ENCODE measurements at regions not wholly inside any gene's neighbourhood (a gene's known extent, or its start where the extent isn't known, plus 50 kb on each side); places are given as distances from the start of the nearest gene placed in this dataset.

DNA sequence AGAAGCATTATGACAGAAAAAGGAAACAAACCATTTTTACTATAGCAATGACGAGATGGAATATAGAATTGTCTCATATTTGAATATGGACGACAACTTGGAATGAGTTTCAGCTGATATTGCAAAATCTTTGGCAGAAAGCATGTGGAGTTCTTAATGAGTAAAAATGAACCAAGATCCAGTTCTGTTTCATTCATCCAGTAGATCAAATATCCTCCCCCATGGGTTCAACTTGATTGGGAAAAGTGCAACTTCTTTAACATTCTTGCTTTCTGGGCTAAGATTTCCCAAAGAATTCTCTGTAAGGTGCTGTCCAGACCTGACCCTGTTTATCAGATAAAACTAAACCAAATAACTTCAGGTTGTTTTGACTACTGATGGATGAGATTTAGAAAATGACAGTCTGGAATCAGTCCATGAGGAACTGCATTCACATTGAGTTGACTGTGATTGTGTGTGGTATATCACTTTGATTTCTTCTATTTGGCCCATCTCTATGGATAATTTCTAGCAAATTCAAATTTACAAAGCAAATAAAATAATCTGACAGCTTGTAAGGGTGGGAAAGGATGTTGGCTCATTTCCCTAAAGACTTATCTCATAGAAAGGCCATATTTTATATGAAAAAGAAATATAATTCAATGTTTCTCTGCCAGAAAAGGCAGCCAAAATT is 267.4 kb downstream of the ADAMTS20 start (continued):
- TF ChIP-seq, protein P1, sequence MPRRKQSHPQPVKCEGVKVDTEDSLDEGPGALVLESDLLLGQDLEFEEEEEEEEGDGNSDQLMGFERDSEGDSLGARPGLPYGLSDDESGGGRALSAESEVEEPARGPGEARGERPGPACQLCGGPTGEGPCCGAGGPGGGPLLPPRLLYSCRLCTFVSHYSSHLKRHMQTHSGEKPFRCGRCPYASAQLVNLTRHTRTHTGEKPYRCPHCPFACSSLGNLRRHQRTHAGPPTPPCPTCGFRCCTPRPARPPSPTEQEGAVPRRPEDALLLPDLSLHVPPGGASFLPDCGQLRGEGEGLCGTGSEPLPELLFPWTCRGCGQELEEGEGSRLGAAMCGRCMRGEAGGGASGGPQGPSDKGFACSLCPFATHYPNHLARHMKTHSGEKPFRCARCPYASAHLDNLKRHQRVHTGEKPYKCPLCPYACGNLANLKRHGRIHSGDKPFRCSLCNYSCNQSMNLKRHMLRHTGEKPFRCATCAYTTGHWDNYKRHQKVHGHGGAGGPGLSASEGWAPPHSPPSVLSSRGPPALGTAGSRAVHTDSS (tag by site-specific recombination; IDR thresholded peaks at IDR 0.05): no peak

DNA sequence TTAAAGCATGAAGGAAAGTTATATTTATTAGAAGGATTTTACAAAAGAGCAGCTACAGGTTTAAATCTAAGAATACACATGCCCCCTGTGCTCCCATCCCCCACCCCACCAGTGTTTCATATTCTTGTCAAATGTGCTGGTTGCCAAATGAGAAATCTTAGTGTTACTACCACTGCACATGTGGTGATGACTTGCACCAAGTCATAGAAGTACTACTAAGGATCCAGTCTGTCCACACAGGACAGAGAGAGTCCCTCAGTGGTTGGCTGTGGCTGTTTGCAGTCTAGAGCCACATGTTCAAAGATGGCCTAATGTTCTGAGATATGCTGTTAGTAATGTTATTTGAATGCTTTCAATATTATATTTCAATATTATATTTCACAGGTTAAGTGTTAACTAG is 268.8 kb downstream of the ADAMTS20 start:
- ChIA-PET POLR2A (no interaction called here), CTCF (interaction anchor here (0.7 to 3.7 kb wide), 9 partner anchors 12 to 960 kb away, joined by 3 to 26 read pairs (median 4); no protein-coding TSS in a partner anchor)
- no peak overlapping the region for H3K27ac ChIP-seq (ENCODE audit: extremely low read depth, low read depth, low read length)
- H3K9me3 ChIP-seq (ENCODE audit: control insufficient read depth, insufficient read depth, low read depth, low read length): no peaks in the 10 kb centered on the region
- no peaks in the 10 kb centered on the region; the same call in 1 of the 2 replicates for H3K4me1 ChIP-seq (ENCODE audit: control insufficient read depth, insufficient read depth, low read length)
- no peaks in the 10 kb centered on the region for H3K36me3 ChIP-seq (ENCODE audit: control insufficient read depth in 2 of 2, insufficient read depth in 1 of 2, low read length in 2 of 2)
- TF ChIP-seq ZSCAN16 (tag by site-specific recombination; IDR thresholded peaks at IDR 0.05): no peak
- TF ChIP-seq HOXD13 (CRISPR knock-in tag; IDR thresholded peaks at IDR 0.05; ENCODE audit: borderline replicate concordance): no peak
- TF ChIP-seq ZNF785 (tag by site-specific recombination; IDR thresholded peaks at IDR 0.05): no peak
- TF ChIP-seq, protein P2, sequence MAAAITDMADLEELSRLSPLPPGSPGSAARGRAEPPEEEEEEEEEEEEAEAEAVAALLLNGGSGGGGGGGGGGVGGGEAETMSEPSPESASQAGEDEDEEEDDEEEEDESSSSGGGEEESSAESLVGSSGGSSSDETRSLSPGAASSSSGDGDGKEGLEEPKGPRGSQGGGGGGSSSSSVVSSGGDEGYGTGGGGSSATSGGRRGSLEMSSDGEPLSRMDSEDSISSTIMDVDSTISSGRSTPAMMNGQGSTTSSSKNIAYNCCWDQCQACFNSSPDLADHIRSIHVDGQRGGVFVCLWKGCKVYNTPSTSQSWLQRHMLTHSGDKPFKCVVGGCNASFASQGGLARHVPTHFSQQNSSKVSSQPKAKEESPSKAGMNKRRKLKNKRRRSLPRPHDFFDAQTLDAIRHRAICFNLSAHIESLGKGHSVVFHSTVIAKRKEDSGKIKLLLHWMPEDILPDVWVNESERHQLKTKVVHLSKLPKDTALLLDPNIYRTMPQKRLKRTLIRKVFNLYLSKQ (tag by site-specific recombination; IDR thresholded peaks at IDR 0.05; ENCODE audit: borderline replicate concordance): no peak
- TF ChIP-seq ZNF10 (tag by site-specific recombination; IDR thresholded peaks at IDR 0.05): no peak
- no peak overlapping the region for H3K4me3 ChIP-seq (ENCODE audit: low read depth, low read length)

DNA sequence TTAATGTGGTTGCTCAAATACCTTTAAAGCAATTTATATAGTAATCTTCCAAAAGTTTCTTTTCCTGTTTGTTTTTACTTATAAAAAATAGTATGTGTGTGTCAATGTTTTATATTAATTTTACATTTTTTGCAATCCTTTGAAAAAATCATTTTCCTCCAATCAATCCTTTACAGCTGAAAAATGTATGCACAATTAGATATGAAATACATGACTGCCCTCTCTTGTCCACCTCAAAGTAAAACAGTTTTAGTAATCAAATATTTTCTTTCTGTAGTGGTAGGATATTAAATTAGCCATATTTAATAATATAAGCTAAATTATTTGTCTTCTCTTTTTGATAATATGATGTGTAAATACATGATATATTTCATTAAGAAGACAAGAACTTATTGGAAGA is 269.9 kb downstream of the ADAMTS20 start:
- Histone ChIP-seq H3K27ac (ENCODE audit: extremely low read depth, low read depth, low read length) (no peak overlapping the region), H3K4me1 (ENCODE audit: control insufficient read depth, insufficient read depth, low read length) (no peaks in the 10 kb centered on the region; the same call in 1 of the 2 replicates), H3K36me3 (ENCODE audit: control insufficient read depth in 2 of 2, insufficient read depth in 1 of 2, low read length in 2 of 2) (no peaks in the 10 kb centered on the region), H3K4me3 (ENCODE audit: low read depth, low read length) (no peak overlapping the region), H3K9me3 (ENCODE audit: control insufficient read depth, insufficient read depth, low read depth, low read length) (no peaks in the 10 kb centered on the region)
- CTCF ChIA-PET: interaction anchor here (0.5 to 3.7 kb wide), 17 partner anchors 13 to 1150 kb away, joined by 3 to 26 read pairs (median 5); no protein-coding TSS in a partner anchor
- TF ChIP-seq ZNF837 (tag by site-specific recombination; IDR thresholded peaks at IDR 0.05) (no peak), PRDM1 (tag by site-specific recombination; IDR thresholded peaks at IDR 0.05) (no peak), ZNF654 (tag by site-specific recombination; IDR thresholded peaks at IDR 0.05; ENCODE audit: low read depth) (peak; percentile 69)
- TF ChIP-seq, protein P3, sequence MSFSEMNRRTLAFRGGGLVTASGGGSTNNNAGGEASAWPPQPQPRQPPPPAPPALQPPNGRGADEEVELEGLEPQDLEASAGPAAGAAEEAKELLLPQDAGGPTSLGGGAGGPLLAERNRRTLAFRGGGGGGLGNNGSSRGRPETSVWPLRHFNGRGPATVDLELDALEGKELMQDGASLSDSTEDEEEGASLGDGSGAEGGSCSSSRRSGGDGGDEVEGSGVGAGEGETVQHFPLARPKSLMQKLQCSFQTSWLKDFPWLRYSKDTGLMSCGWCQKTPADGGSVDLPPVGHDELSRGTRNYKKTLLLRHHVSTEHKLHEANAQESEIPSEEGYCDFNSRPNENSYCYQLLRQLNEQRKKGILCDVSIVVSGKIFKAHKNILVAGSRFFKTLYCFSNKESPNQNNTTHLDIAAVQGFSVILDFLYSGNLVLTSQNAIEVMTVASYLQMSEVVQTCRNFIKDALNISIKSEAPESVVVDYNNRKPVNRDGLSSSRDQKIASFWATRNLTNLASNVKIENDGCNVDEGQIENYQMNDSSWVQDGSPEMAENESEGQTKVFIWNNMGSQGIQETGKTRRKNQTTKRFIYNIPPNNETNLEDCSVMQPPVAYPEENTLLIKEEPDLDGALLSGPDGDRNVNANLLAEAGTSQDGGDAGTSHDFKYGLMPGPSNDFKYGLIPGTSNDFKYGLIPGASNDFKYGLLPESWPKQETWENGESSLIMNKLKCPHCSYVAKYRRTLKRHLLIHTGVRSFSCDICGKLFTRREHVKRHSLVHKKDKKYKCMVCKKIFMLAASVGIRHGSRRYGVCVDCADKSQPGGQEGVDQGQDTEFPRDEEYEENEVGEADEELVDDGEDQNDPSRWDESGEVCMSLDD (tag by site-specific recombination; IDR thresholded peaks at IDR 0.05): no peak
- TF ChIP-seq, protein P4, sequence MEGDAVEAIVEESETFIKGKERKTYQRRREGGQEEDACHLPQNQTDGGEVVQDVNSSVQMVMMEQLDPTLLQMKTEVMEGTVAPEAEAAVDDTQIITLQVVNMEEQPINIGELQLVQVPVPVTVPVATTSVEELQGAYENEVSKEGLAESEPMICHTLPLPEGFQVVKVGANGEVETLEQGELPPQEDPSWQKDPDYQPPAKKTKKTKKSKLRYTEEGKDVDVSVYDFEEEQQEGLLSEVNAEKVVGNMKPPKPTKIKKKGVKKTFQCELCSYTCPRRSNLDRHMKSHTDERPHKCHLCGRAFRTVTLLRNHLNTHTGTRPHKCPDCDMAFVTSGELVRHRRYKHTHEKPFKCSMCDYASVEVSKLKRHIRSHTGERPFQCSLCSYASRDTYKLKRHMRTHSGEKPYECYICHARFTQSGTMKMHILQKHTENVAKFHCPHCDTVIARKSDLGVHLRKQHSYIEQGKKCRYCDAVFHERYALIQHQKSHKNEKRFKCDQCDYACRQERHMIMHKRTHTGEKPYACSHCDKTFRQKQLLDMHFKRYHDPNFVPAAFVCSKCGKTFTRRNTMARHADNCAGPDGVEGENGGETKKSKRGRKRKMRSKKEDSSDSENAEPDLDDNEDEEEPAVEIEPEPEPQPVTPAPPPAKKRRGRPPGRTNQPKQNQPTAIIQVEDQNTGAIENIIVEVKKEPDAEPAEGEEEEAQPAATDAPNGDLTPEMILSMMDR (tag by site-specific recombination; IDR thresholded peaks at IDR 0.05): peak; percentile 19; the same call in 1 of the 2 replicates
- POLR2A ChIA-PET: interaction anchor here (0.5 kb wide), 1 partner anchor 798 kb away, joined by 3 read pairs; no protein-coding TSS in a partner anchor
